ENCODE measurements at regions not wholly inside any gene's neighbourhood (a gene's known extent, or its start where the extent isn't known, plus 50 kb on each side); places are given as distances from the start of the nearest gene placed in this dataset.
A peak's percentile ranks its signal among the peaks of the same experiment; 100 is the strongest.

DNA sequence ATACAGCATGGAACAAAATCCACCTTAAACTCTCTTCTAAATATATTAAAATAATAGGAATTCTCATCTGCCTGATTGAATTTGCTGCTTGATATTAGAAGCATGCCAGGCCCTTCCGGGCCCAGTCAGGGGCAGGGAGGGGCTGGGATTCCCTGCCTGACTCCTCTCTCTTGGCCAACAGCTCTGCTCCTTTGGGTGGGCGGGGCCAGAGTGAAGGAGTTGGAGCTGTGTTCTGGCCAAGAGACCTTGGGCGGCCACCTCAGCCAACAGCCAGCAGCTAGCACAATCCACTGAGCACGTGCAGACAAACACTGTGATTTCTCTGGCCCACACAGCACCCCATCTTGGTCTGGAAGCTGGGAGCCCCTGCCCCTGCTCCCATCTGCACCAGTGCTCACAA is 140.3 kb downstream of the PJA1 start:
- no peak for DNase-seq

DNA sequence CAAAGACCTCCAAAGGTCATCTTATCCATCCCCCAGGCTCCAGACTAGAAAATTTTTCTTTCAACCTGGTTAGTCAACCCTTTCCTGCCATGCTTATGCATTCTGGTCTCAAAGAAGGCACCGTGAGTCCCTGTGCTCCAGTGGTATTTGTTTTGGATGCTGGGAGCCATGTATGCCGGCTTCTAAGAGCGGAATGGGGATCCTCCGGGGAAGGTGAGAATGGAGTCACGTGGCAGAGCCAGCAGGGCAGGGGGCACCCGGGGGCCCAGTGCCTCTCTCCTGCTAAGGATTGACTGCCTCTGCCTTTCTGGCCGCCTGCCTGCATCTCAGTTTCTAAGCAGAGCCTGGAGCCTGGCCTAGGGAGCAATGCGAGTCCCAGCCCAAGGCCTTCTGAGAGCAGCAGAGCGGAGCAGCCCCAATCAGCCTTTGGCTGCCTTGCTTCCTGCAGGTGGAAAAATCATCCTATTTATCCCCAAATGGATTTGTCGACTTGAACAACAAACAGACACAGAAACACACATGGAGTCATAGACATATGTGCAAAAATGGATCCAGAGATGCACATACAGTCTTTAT is 141.0 kb downstream of the PJA1 start:
- no peak for DNase-seq

DNA sequence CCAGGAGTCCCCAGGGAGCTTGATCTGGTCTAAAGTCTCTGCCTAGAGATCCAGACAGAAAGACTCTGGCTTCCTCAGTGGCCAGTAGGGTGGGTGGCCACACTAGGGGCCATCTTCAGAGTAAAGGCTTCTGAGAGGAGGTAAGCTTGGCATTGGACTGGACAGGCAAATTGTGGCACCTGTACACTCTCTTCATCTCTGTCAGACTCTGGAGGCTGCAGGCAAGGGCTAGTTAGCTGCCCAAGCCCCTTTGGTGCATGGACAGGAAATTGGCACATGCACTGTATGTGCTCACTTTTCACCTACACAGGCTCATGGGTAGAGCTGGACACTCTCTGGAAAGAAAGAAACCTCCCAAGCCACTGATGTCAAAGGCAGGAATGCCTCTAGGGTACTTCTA is 142.8 kb downstream of the PJA1 start:
- DNase-seq = no peak

DNA sequence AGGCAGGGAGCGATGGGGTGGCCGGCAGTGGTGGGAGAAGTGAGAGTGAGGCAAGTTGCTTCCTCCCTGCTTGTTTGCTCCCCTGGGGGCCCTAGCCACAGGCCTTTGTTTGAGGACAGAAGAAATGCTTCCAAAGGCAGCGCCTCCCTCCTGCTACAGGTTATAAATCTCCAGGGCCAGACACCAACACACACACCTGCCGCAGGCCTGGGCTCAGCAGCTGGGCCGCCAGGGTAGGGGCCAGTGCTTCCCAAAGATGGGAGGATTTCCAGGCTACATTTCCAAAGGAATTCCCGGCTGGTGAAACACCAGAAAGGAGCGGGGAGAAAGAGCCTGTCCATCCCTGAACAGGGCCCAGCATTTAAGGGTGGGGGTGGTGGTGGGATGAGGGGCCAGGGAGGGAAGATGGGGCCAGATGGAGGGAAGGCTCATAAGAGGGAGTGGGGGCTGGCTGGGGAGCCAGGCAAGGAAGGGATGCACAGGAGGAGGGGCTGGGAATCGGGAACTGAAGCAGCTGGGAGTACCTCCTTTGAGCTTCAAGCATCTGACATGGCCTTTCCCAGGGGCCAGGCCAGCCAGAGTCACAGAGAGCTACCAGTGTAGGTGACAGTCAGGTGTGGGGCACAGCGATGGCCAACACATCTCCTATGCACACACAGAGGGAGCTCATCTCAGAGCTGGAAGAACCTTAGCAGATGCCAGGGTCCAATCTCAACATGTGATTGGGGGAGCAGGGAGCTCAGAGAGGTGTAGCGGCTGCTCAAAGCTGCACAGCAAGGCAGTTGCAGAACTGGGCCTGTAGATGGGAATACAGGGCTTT is 143.9 kb downstream of the PJA1 start:
- DNase-seq = peak; percentile 14

DNA sequence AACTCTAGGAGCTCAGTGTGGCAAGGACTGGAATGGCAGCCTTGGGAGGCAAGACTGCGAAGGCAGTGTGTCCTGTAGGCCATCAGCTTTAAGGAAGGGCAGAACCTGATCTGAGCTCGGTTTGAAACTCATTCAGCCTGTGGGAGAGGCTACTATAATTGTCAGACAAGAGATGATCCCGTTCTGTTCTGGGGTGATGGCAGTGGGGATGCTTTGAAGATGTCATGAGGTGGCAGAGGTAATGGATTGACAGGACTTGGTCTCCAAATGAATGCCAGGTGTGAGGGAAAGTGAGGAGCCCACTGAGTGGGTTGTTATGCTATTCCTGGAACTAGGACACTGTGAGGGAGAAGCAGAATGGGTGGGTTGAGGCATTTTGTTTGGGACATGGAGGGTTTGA is 144.9 kb downstream of the PJA1 start:
- no peak for DNase-seq

DNA sequence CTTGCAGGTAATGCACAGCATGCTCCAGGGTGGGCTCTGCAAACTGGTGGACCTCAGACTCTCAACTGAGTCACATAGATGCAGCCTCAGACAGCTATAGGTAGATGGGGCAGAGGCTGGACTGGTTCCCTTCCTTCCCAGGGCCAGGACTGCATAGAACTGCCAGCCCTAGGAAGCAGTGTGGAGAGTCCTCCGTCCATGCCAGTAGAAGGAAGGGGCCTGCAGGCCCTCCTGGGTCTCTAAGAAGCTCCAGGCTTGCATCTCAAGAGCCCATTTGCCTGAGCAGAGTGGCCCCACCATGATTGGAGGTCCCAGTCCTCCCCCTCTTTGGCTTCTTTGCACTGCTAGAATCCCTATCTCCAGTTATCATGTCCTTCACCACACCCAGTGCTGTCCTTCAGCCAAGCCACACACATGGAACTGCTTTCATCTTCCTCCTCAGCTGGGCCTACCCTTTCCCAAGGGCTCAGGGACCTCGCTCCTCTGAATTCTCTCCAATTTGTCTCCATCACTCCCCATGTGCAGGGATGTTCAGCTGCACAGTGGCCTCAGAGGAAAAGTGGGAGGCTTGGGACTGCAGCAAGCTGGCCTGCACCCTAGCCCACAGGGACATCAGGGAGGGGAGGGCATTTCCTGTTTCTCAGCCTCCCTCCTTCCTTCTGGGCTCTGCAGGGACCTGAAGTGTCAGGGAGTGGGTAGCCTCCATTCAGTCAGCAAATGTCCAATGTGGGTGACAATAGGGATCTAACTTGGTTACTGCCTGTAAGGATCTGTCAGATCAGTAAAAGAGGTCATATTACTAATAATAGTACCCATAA is 146.0 kb downstream of the PJA1 start:
- DNase-seq = no peak

DNA sequence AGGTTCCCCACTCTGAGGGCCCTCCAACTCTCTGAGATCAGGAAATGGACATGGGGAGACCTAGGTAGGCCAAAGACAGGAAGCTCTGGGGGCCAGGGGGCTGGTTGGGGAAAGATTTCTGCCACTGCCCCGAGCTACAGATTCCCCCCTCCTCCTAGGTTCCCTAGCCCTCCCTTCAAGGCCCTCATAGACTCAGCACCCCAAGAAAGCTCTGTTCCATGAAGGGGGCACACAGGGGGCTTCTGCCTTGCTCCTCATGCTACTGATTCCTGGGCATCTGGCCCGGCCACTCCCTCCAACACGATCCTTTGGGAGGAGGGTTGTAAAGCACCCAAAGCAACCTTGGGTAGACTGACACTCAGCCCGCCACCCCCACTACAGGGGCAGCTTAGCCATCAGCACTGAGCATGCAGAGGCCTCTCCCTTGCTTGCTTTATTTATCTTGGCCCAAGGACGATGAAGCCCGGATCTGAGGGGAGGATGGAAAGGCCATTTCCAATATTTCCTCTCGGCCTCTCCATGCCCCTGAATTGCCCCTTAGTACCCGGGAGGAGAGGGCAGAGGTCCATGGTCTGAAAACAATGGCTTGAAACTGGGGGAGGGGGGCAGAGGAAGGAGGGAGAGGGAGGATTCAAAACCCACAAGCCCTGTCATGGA is 146.7 kb downstream of the PJA1 start:
- DNase-seq = no peak

DNA sequence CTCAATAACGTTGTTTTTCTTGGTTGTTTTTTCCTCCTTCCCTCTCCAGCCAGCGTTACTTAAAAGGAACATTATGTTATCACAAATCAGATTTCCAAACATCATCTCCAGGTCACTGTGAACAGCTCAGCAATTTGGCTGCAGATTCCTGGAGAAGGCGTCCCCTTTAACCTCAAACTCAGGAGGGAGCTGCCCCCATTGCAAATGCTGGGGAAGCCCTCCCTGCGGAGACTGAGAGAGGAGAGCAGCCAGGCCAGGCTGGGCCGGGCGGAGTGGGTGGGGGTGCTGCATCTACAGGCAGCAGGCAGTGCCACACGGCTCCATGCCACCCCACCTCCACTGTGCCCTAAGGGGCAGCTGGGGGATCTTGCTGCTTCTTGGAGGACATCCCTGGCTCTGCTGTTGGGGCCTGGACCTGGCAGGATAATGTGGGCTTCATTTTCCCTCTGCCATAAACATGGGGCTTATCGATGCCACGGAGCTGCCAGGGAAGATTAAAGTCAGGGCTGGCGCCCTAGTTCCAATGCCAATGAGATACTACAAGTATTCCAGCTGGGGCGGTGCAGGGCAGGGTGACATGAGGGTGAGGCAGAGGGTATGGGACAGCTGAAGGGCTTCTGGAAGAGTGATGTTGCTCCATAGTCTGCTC is 148.8 kb downstream of the PJA1 start:
- no peak for DNase-seq

DNA sequence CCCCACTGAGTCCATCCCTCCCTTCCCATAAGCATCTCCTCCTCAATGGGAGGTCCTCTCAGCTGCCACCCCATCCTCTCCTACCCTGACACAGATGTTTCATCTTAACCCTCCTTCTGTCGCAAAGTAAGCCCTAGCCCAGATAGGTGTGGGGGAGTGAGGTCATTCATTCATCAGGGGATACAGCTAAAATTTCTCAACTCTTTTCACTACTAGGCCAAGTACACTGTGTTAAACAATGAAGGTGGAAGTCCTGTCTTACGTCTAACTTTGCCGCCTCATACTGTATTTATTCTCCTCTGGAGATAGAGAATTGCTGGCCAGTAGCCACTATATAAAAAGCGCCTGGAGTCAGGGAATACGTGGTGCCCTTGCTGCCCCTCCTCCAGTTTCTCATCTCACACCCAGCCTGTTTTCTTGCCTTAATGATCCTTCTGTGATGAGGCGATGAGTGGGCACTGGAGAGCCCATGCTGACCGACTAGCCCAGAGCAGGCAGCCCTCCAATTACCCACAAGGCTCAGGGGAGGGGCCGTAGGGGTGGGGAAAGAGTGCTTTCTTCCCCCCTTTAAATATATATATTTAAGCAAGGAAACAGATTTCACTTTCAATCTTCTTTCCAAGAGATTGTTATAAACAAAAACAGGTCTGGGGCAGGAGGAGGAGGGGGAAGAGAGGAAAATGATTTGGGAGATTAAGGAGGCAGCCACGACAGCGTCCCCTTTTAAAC is 149.5 kb downstream of the PJA1 start:
- no peak for DNase-seq

DNA sequence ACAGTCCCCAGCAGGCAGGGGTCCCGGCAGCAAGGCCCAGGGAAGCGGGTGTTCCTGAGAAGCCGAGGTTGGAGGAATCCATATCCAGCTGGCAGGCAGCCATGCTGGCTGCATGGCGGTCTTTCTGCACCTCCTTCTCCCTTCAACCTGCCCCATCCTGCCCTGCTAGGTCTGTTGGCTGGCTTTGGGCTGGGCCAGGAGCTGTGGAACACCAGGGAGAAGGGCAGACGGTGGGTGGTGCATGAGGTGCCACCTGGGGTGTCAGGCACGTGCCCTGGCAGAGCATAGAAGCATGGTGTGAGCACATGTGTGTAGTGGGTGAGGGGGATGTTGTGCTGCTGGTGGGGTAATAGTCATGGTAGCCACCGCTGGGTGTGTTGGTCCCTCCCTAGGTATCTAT is 150.1 kb downstream of the PJA1 start:
- no peak for DNase-seq

DNA sequence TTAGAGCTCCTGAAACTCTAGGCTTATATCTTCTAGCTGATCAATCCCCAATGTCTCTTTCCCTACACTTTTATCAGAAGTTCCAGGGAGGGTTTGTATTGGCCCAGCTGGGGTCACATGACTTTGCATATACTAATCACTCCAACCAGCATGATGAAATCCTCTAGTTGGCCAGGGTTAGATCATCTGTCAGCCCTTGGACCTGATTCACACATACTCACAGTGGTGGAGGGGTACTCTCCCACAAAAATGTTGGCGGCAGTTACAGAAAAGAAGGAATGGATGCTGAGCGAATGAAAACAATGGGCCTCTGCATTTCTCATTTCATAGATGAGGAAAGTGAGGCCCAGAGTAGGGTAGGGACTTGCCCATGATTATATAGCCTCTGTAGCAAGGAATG is 151.1 kb downstream of the PJA1 start:
- no peak for DNase-seq

DNA sequence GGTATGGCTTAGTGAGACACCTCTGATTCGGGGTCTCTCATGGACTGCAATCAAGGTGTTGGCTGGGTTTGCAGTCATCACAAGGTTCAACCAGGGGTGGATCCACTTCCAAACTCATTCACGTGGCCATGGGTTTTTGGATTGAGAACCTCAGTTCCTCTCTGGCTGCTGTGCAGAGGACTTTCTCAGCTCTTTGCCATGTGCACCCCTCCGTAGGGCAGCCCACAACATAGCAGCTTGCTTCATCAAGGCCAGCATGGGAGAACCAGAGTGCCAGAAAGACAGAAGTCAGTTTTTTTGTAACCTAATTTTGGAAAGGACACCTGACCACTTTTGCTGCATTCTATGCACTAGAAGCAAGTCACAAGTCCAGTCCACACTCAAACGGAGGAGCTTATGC is 154.9 kb downstream of the PJA1 start:
- no peak for DNase-seq

DNA sequence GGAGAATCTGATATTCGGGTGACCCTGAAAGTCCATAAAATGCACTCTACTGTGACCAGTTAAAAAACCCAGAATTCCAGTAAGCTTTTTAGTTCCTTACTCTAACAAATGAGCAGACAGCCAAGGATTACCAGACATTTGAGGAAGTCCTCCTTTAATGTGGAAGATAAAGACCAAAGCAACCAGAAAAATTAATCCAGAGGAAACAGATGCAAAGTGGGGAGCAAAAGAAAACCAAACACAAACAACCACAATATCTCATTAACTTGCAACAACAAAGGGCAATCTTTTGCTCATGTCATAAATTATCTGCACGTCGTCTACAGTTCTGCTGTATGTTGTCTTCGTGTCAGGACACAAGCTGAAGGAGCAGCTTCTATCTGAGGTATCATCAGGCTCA is 164.4 kb downstream of the PJA1 start:
- DNase-seq = no peak

DNA sequence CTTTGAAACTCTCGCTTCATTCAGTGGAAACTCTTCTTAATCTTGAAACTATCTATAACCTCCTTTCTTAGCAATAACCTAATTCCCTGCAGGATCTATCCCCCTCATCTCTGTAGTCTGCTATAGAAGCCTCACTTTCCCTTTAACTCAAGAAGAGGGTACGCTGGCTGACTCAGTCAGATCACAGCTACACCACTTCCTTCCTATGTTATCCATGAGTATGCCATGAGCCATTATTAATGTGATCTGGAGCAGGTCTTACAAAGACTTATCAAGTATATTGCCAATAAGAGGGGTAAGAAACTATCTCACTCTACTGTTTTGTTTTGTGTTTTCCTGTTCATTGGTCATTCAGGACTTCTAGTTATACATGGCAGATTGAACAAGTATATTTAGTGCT is 165.3 kb downstream of the PJA1 start:
- no peak for DNase-seq

DNA sequence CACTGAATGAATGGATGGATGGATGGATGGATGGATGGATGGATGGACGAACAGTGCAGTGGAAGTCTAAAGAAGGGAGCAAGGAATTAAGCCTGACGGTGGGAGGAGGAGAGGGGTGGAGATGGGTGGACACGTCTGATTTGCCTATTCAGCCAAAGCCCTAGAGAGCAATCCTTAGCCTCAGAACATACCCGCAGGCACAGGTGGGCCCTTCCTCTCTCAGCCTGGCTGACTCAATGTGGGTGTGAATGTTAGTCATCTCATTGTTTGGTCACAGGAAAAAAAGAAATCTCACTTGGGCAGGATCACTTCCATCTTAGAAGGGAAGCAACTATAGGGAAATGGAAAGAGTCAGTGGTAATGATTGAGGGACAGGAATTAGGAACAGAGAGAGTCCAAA is 165.9 kb downstream of the PJA1 start:
- no peak for DNase-seq

DNA sequence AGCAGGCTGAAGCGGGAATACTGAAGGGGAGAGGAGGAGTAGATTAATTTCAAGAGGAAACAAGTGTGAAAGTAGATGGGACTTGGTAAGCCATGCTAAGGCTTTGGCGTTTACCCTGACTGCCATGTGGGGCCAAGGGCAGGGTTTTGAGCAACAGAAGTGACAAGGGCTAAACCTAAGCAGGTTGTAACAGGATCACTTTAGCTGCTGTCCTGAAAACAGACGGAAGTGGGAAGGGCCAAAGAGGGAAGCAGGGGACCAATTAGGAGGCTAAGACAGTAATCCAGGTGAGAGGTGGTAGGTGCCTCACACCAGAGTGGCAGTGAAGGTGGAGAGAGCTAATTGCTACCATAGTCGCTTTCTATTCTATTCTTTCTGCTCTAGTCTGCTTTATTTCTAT is 166.5 kb downstream of the PJA1 start:
- peak; percentile 32 for DNase-seq

DNA sequence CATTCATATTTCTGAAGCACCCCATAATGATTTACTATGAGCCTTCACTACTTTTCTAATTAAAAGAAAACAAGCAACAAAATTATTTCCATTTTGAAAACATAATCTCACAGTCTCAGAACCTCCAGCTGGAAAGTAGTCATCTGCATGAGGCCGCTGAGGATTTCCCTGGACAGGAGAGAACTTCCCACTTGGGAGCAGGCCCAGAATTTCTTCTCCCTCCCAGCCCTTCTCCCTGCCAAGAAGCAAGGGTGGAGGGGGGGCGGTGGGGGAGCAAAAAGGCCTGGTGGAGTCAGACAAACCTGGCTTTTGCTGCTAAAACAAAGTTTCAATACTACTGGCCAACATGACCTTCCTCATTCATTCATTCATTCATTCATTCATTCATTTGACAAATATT is 167.3 kb downstream of the PJA1 start:
- no peak for DNase-seq

DNA sequence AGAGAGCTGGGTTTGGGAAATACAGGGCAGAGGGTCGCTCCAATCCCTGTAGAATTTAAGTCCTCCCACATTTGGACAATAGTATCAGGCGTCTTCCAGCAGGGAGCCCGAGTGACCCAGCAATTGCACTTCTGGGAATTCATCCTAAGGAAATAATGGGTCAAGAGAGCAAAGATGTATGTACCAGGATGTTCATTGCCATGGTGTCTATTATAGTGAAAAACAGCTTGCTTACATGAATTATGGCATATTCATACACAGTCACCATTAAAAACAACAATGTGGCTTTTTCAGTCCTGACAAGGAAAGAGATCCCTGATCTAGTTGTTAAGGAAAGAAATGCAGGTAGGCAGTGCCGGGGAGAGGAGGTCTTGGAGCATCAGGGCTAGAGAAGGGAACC is 167.7 kb downstream of the PJA1 start:
- no peak for DNase-seq

DNA sequence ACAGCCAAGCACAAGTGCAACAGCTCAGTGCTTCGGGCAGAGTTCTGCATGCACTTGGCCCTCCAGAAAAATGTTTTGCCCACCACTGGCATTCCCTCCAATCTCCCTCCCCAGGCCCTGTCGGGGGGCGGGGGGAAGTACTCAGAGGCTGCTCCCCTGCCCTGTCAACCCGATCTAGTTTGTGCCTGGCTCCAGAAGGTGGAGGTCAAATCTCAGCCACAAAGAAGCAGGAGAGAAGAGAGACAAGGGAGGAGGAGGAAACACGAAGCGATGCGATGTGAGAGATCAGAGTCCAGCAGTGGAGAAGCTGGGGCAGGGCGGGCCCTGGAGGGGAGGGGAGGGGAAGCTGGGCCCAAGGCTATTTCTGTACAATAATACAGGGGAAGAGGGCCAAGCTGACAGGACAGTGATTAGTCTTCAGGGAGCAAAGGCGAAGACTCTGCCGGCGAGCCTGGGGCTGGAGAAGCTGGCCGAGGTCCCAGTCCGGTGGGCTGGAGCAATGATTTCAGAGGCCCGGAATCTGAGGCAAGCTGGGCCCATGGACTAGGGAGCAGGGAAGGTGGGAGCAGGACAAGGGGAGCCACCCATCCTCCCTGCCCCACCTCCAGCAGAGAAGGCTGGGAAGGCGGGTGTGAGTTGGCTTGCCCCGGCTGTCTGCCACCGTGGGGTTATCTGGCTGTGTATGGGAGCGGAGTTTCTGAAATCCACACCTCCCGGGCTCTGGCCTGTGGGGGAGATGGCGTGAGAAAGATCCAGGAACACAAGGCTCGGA is 167.1 kb downstream of the EFNB1 start:
- no peak for DNase-seq

DNA sequence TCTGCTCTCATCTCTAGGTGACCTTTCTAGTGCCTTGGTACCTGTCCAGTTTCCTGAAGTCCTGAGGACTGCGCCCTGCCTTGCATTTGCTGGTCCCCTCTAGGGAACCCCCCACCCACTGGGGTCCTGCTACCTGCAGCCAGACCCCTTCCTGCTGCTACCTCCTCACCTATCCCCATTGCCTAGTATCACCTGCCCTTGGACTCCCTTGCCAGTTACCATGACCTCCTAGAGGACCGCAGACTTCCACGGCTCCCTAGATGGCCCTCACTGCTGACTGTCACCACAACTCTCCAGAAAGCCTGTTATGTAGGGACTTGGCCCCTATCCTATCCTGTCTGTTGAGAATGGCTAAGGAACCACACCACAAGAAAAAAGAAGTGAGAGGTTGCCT is 166.6 kb downstream of the EFNB1 start:
- DNase-seq = no peak

DNA sequence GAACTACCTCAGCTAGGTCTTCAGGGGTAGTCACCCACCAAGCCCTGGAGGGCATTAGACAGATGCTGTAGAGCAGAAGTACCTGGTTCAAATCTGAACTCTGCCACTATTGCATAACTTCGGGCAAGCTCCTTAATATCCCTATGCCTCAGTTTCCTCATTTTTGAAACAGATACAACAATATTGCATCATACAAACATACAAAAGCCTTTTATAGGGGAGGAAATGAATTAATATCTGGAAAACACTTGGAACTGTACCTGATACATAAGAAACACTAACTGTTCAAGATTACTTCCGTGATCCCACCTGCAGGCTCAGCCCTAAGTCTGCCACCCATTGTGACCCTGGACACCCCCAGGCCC is 166.1 kb downstream of the EFNB1 start:
- no peak for DNase-seq

All from NCI-H82 (cell line).